ENCODE measurements at regions not wholly inside any gene's neighbourhood (a gene's known extent, or its start where the extent isn't known, plus 50 kb on each side); places are given as distances from the start of the nearest gene placed in this dataset.
"Not testable (repeated sequence)": the region's sequence is repeated elsewhere in the genome, so short reads cannot be mapped to it uniquely, and the experiment has no call there.

GRCh38 chr17:72446118-72446517 is 325.3 kb downstream of the SOX9 start:
- DNase-seq (ENCODE audit: low read depth, low spot score) = no peak

GRCh38 chr17:72446525-72447250 is 325.9 kb downstream of the SOX9 start:
- no peak for DNase-seq (ENCODE audit: low read depth, low spot score)

GRCh38 chr17:72447251-72447640 is 326.4 kb downstream of the SOX9 start:
- no peak for DNase-seq (ENCODE audit: low read depth, low spot score)

- no peak for DNase-seq (ENCODE audit: low read depth, low spot score)
These were observed 327.2 kb downstream of the SOX9 start for GRCh38 chr17:72448019-72448418.

GRCh38 chr17:72452286-72453173 is 331.7 kb downstream of the SOX9 start:
- no peak for DNase-seq (ENCODE audit: low read depth, low spot score)

GRCh38 chr17:72454342-72454741 is 333.5 kb downstream of the SOX9 start:
- DNase-seq (ENCODE audit: low read depth, low spot score) = no peak

- no peak for DNase-seq (ENCODE audit: low read depth, low spot score)
These were observed 334.7 kb downstream of the SOX9 start for GRCh38 chr17:72455562-72455961.

- no peak for DNase-seq (ENCODE audit: low read depth, low spot score)
These were observed 335.3 kb downstream of the SOX9 start for GRCh38 chr17:72456075-72456474.

GRCh38 chr17:72457712-72458111 is 336.9 kb downstream of the SOX9 start:
- no peak for DNase-seq (ENCODE audit: low read depth, low spot score)

GRCh38 chr17:72458301-72458700 is 337.5 kb downstream of the SOX9 start:
- DNase-seq (ENCODE audit: low read depth, low spot score) = no peak

GRCh38 chr17:72460711-72461110 is 339.9 kb downstream of the SOX9 start:
- DNase-seq (ENCODE audit: low read depth, low spot score) = no peak

GRCh38 chr17:72461757-72462156 is 340.9 kb downstream of the SOX9 start:
- DNase-seq (ENCODE audit: low read depth, low spot score) = no peak

- DNase-seq (ENCODE audit: low read depth, low spot score) = no peak
These were observed 341.6 kb downstream of the SOX9 start for GRCh38 chr17:72462407-72462806.

- DNase-seq (ENCODE audit: low read depth, low spot score) = no peak
These were observed 342.0 kb downstream of the SOX9 start for GRCh38 chr17:72462814-72463213.

- no peak for DNase-seq (ENCODE audit: low read depth, low spot score)
These were observed 342.7 kb downstream of the SOX9 start for GRCh38 chr17:72463287-72464102.

GRCh38 chr17:72464221-72464620 is 343.4 kb downstream of the SOX9 start:
- not testable (repeated sequence) for DNase-seq (ENCODE audit: low read depth, low spot score)

GRCh38 chr17:72465191-72466024 is 344.6 kb downstream of the SOX9 start:
- DNase-seq (ENCODE audit: low read depth, low spot score) = peak; percentile 26

GRCh38 chr17:72466199-72466598 is 345.4 kb downstream of the SOX9 start:
- DNase-seq (ENCODE audit: low read depth, low spot score) = no peak

GRCh38 chr17:72466606-72467005 is 345.8 kb downstream of the SOX9 start:
- DNase-seq (ENCODE audit: low read depth, low spot score) = no peak

GRCh38 chr17:72467841-72468653 is 347.2 kb downstream of the SOX9 start:
- DNase-seq (ENCODE audit: low read depth, low spot score) = no peak
